GM12878 (cell line): ENCODE measurements at regions not wholly inside any gene's neighbourhood (a gene's known extent, or its start where the extent isn't known, plus 50 kb on each side); places are given as distances from the start of the nearest gene placed in this dataset.

ENCODE experiments used
- ATAC-seq: fragments of 200-7000 bp; cut with Tn5 transposase; 3 replicates; pipeline ENCODE4 v1.9.1; 2020; ENCODE audit warnings: mild to moderate bottlenecking, moderate library complexity
- BruUV-seq: library from RNA; stranded (reverse); fragments of 400-500 nt; replicated peaks from 2 replicates; lab custom pipeline; 2021; lab: Mats Ljungman, UMichigan
- CTCF ChIA-PET: fragments of 300-600 bp; sonication (Branson Sonifier 250); formaldehyde crosslinking; extraction: SDS; loops from one replicate; lab custom pipeline; 2021; ENCODE audit warnings: inconsistent platforms; lab: Yijun Ruan, JAX
- POLR2A ChIA-PET: fragments of 350-600 bp; formaldehyde crosslinking; extraction: SDS; loops from one replicate; lab custom pipeline; 2021; ENCODE audit warnings: inconsistent platforms; lab: Charles Lee
- RAD21 ChIA-PET: fragments of 300-600 bp; sonication (Branson Sonifier 250); formaldehyde crosslinking; loops from one replicate; lab custom pipeline; 2023; ENCODE audit warnings: antibody characterized with exemption; ENCODE audit not compliant: unreplicated experiment; lab: Charles Lee
- SMC1A ChIA-PET: fragments of 300-600 bp; sonication (Branson Sonifier 250); formaldehyde crosslinking; loops from one replicate; lab custom pipeline; 2023; ENCODE audit not compliant: unreplicated experiment, uncharacterized antibody; lab: Charles Lee
- DNase-seq: peaks from one replicate; pipeline ENCODE4 v3.0.0-alpha.2; 2011; ENCODE audit warnings: low read depth, low spot score
- FAIRE-seq: peaks from 3 replicates; lab custom pipeline; 2011; peaks lifted over from hg19 to GRCh38; lab: Jason Lieb, UNC
- H2AFZ ChIP-seq: 2 replicates; pipeline ENCODE4 v1.6.0; 2011; ENCODE audit warnings: low read depth, low read length, control low read depth; ENCODE audit not compliant: control insufficient read depth
- H3K27ac ChIP-seq: 2 replicates; pipeline ENCODE4 v1.5.1; 2011; ENCODE audit warnings: control low read depth; ENCODE audit not compliant: control insufficient read depth, insufficient read depth
- H3K27me3 ChIP-seq, 2 experiments: replicated peaks in 1 of 2; 2 replicates each; pipeline versions ENCODE4 v1.6.0 to v1.6.1; 2011; ENCODE audit warnings: low read length in 1 of 2; ENCODE audit not compliant: control insufficient read depth in 2 of 2, insufficient read depth in 2 of 2
- H3K36me3 ChIP-seq, 2 experiments: 2 replicates each; pipeline ENCODE4 v1.5.1; 2011; ENCODE audit warnings: low read length in 1 of 2; ENCODE audit not compliant: control insufficient read depth in 2 of 2, insufficient read depth in 2 of 2
- H3K4me1 ChIP-seq: 2 replicates; pipeline ENCODE4 v1.6.1; 2011; ENCODE audit warnings: mild to moderate bottlenecking, low read length, moderate library complexity, mixed read lengths; ENCODE audit not compliant: control insufficient read depth, insufficient read depth
- H3K4me2 ChIP-seq: 2 replicates; pipeline ENCODE4 v1.6.0; 2011; ENCODE audit warnings: control low read depth; ENCODE audit not compliant: control insufficient read depth, insufficient read depth
- H3K4me3 ChIP-seq: fragments of 200-600 bp; sonication (generic); 2 replicates; pipeline ENCODE4 v1.5.1; 2016
- H3K79me2 ChIP-seq: 2 replicates; pipeline ENCODE4 v1.6.0; 2011; ENCODE audit warnings: low read length; ENCODE audit not compliant: control insufficient read depth, insufficient read depth
- H3K9ac ChIP-seq: 2 replicates; pipeline ENCODE4 v1.8.0; 2011; ENCODE audit warnings: low read length, control low read depth, mixed read lengths; ENCODE audit not compliant: control insufficient read depth, insufficient read depth
- H3K9me3 ChIP-seq: replicated peaks from 3 replicates; pipeline ENCODE4 v1.5.1; 2011; ENCODE audit warnings: mild to moderate bottlenecking, low read length; ENCODE audit not compliant: control insufficient read depth, insufficient read depth
- H4K20me1 ChIP-seq: 2 replicates; pipeline ENCODE4 v1.6.0; 2011; ENCODE audit not compliant: control insufficient read depth, insufficient read depth
- CEBPZ ChIP-seq: fragments of 150-350 bp; IDR thresholded peaks from 2 replicates; pipeline ENCODE4 v1.6.1; 2016; ENCODE audit warnings: low read depth, low read length
- FOXK2 ChIP-seq: fragments of 450-650 bp; IDR thresholded peaks from 2 replicates; pipeline ENCODE4 v1.6.1; 2017; ENCODE audit warnings: mild to moderate bottlenecking, moderate library complexity
- HDAC6 ChIP-seq: fragments of 200-600 bp; sonication (generic); IDR thresholded peaks from one replicate; pipeline ENCODE4 v1.8.0; 2017; ENCODE audit warnings: antibody characterized with exemption; ENCODE audit not compliant: unreplicated experiment
- MEF2A ChIP-seq: IDR thresholded peaks from 2 replicates; pipeline ENCODE4 v1.6.1; 2011; ENCODE audit warnings: low read depth, mild to moderate bottlenecking, low read length, moderate library complexity; ENCODE audit not compliant: insufficient read depth
- SMAD5 ChIP-seq: IDR thresholded peaks from 2 replicates; pipeline ENCODE4 v1.6.1; 2016; ENCODE audit warnings: antibody characterized with exemption, low read depth
- WGBS: methylation state at CpG from one replicate; pipeline ENCODE4 v1.1.6; 2016; ENCODE audit warnings: low lambda C conversion rate; ENCODE audit not compliant: insufficient replicate concordance, insufficient coverage; ENCODE audit errors: missing lambda C conversion rate; 5-methylcytosine and 5-hydroxymethylcytosine counted together
- in situ Hi-C: fragments of 300-500 bp; cut with MboI; formaldehyde crosslinking; loops from 9 replicates; pipeline ENCODE4 v1.14.3; 2018; ENCODE audit warnings: mixed read lengths
- intact Hi-C: fragments of 100-400 bp; cut with micrococcal nuclease; formaldehyde crosslinking; loops from one replicate; pipeline ENCODE4 v1.14.2; 2022; ENCODE audit not compliant: unreplicated experiment

GRCh38 chr18:13983506-13983905 is 68.2 kb upstream of the MC2R start (continued):
- TF ChIP-seq FOXK2 = no peak
- TF ChIP-seq, all 136 proteins: peak for 0

- in situ Hi-C loops = no loop called here
- Histone ChIP-seq H2AFZ (no peak overlapping the region), H3K36me3 (no peaks in the 10 kb centered on the region), H4K20me1 (no peaks in the 10 kb centered on the region), H3K9me3 (no peaks in the 10 kb centered on the region), H3K9ac (no peak overlapping the region), H3K4me3 (no peak overlapping the region)
- ChIA-PET POLR2A (no interaction called here), SMC1A (no interaction called here)
- intact Hi-C loops = no loop called here
- ATAC-seq = no peak
- no peak for TF ChIP-seq SMAD5
- no peak for TF ChIP-seq CEBPZ
- TF ChIP-seq HDAC6 = no peak
- no peak for TF ChIP-seq MEF2A
- TF ChIP-seq, all 136 proteins: peak for 0
- WGBS = 28% methylated on average over 4 of the region's 4 CpGs
- ChIA-PET CTCF (no interaction called here), RAD21 (no interaction called here)
- Histone ChIP-seq H3K4me1 (no peaks in the 10 kb centered on the region), H3K79me2 (no peaks in the 10 kb centered on the region), H3K27ac (no peak overlapping the region), H3K27me3 (no peaks in the 10 kb centered on the region), H3K4me2 (no peak overlapping the region)
- BruUV-seq = no TSS peak
- FAIRE-seq = no peak
- DNase-seq = no peak
Measured at GRCh38 chr18:13982126-13982525, 66.8 kb upstream of the MC2R start.
